Neural crest cell (in vitro differentiated cells): ENCODE measurements at regions not wholly inside any gene's neighbourhood (a gene's known extent, or its start where the extent isn't known, plus 50 kb on each side); places are given as distances from the start of the nearest gene placed in this dataset.
"Not testable (repeated sequence)": the region's sequence is repeated elsewhere in the genome, so short reads cannot be mapped to it uniquely, and the experiment has no call there.

Experiments used
- DNase-seq: peaks from one replicate; pipeline ENCODE4 v3.0.0; 2021; ENCODE audit warnings: low read depth, mixed read lengths, low spot score
- H3K27ac Mint-ChIP-seq: one replicate; pipeline ENCODE4 v1.8.0; 2021; ENCODE audit warnings: mild to moderate bottlenecking, mixed read lengths; ENCODE audit not compliant: unreplicated experiment
- H3K27me3 Mint-ChIP-seq: 2 replicates; pipeline ENCODE4 v1.8.0; 2021; ENCODE audit warnings: low read depth, mild to moderate bottlenecking, mixed read lengths
- H3K36me3 Mint-ChIP-seq: 2 replicates; pipeline ENCODE4 v1.8.0; 2021; ENCODE audit warnings: low read depth, mild to moderate bottlenecking, mixed read lengths
- H3K4me1 Mint-ChIP-seq: 2 replicates; pipeline ENCODE4 v1.8.0; 2021; ENCODE audit warnings: mixed read lengths
- H3K4me3 Mint-ChIP-seq: one replicate; pipeline ENCODE4 v1.8.0; 2021; ENCODE audit warnings: mild to moderate bottlenecking, mixed read lengths
- H3K9me3 Mint-ChIP-seq: 2 replicates; pipeline ENCODE4 v1.8.0; 2021; ENCODE audit warnings: mixed read lengths
- CTCF ChIP-seq: fragments of 200-600 bp; sonication (generic); conservative IDR thresholded peaks from 2 replicates; pipeline ENCODE4 v1.5.0; 2021; ENCODE audit warnings: antibody characterized with exemption, mild to moderate bottlenecking

DNA sequence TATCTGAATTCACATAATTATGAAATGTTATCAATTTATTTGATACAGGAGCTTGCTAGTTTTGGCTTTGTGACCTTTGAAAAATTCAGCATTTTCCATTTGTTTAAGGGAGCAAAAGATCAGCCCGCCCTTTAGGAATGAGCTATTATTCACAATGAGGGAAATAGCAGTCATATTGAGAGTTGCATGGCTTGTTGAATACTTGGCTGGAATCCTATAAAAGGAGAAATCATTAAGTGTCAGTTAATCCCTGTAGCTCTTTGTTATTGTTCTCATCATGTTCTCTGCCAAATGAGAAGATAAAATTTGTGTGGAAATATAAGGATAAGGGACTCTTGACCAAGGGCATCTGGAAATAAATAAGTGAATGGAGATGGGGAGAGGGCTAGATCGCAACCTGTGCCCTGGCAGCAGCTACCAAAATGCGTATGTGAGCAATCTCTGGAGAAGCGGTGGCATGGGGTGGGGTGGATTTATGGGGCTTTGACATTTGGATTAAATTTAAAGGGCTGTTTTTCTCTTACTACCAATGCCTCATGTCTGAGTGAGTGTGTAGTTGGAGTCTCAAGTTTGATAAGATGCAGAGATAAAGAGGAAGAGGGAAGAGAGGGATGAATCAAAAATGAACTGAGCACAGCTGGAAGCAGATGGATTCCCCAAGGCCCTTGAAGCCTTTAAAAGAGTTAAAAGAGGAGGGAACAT is 237.6 kb downstream of the NNT start:
- DNase-seq: no peak
- Mint-ChIP-seq H3K27ac (no peak overlapping the region), H3K9me3 (peaks cover 4% of the 10 kb centered on the region), H3K36me3 (no peaks in the 10 kb centered on the region), H3K27me3 (no peaks in the 10 kb centered on the region), H3K4me1 (no peaks in the 10 kb centered on the region), H3K4me3 (no peak overlapping the region)
- no peak for TF ChIP-seq CTCF

- Mint-ChIP-seq H3K4me1 (no peaks in the 10 kb centered on the region), H3K27ac (no peak overlapping the region), H3K4me3 (no peak overlapping the region), H3K27me3 (no peaks in the 10 kb centered on the region), H3K36me3 (no peaks in the 10 kb centered on the region), H3K9me3 (peaks cover 4% of the 10 kb centered on the region)
- TF ChIP-seq CTCF: no peak
- no peak for DNase-seq
Measured at GRCh38 chr5:43839218-43839617, 236.2 kb downstream of the NNT start.

DNA sequence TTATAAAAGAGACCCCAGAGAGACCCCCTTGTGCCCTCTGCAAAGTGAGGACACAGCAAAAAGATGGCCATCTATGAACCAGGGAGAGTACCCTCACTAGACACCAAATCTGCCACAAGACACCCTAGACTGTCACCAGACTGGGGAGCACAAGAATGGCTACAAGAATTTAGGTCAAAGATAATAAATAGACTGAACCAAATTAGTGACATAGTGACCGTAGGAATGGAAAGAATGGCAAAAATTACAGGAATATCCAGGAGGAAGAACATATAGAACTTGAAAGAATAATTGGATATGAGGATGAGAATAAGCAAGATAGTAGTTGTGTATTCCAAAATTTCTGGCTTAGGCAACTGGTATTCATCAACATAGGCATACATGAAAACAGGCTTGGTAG is 235.0 kb downstream of the NNT start:
- no peak for DNase-seq
- H3K9me3 Mint-ChIP-seq: peaks cover 4% of the 10 kb centered on the region
- H3K27me3 Mint-ChIP-seq: no peaks in the 10 kb centered on the region
- no peak for TF ChIP-seq CTCF
- no peaks in the 10 kb centered on the region for H3K4me1 Mint-ChIP-seq
- H3K27ac Mint-ChIP-seq: no peak overlapping the region
- H3K4me3 Mint-ChIP-seq: no peak overlapping the region
- H3K36me3 Mint-ChIP-seq: no peaks in the 10 kb centered on the region

DNA sequence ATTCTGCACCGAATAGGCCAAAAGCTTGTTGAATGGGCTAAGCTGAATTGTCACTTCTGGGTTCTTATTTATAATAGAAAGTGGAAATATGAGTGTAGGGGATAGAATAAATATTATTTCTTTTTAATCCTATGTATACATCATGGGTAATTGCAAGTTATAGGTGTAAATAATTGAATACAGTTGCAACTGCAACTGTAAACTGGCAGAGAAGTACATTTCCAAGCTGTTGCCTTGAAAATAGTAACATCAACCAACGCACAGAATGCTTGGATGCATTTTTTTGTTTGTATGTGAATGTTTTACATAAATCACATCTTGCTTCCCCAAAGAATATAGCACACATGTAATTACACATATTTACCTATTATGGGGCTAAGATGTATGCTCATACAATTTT is 234.1 kb downstream of the NNT start:
- no peaks in the 10 kb centered on the region for H3K9me3 Mint-ChIP-seq
- H3K4me1 Mint-ChIP-seq: no peaks in the 10 kb centered on the region
- DNase-seq: no peak
- no peak for TF ChIP-seq CTCF
- H3K27me3 Mint-ChIP-seq: no peaks in the 10 kb centered on the region
- H3K36me3 Mint-ChIP-seq: no peaks in the 10 kb centered on the region
- H3K4me3 Mint-ChIP-seq: no peak overlapping the region
- H3K27ac Mint-ChIP-seq: no peak overlapping the region

- Mint-ChIP-seq H3K27ac (no peak overlapping the region), H3K4me3 (no peak overlapping the region), H3K27me3 (no peaks in the 10 kb centered on the region), H3K9me3 (peaks cover 3% of the 10 kb centered on the region), H3K36me3 (no peaks in the 10 kb centered on the region), H3K4me1 (no peaks in the 10 kb centered on the region)
- no peak for TF ChIP-seq CTCF
- DNase-seq: no peak
Measured at GRCh38 chr5:43833961-43834360, 231.0 kb downstream of the NNT start.

DNA sequence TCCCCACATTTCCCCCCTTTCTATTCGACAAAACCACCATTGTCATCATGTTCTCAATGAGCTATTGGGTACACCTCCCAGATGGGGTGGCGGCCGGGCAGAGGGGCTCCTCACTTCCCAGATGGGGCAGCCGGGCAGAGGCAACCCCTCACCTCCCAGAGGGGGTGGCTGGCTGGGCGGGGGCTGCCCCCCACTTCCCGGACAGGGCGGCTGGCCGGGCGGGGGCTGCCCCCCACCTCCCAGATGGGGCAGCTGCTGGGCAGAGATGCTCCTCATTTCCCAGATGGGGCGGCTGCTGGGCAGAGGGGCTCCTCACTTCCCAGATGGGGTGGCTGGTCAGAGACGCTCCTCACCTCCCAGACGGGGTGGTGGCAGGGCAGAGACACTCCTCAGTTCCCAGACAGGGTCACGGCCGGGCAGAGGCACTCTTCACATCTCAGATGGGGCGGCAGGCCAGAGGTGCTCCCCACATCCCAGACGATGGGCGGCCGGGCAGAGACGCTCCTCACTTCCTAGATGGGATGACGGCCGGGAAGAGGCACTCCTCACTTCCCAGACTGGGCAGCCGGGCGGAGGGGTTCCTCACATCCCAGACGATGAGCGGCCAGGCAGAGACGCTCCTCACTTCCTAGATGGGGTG is 221.5 kb downstream of the NNT start:
- H3K27ac Mint-ChIP-seq, H3K36me3 Mint-ChIP-seq, H3K4me3 Mint-ChIP-seq, DNase-seq, H3K27me3 Mint-ChIP-seq, H3K4me1 Mint-ChIP-seq: not testable (repeated sequence)
- peaks cover 23% of the 10 kb centered on the region for H3K9me3 Mint-ChIP-seq

DNA sequence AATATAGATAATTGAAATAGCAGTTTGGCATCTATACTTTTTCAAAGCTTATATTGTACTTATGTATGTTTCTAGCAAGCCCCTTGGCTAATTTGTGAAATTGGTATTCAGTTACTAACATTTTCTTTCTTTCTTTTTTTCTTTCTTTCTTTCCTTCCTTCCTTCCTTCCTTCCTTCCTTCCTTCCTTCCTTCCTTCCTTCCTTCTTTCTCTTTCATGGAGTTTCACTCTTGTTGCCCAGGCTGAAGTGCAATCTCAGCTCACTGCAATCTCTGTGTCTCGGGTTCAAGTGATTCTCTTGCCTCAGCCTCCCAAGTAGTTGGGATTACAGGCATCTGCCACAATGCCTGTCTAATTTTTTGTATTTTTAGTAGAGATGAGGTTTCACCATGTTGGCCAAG is 215.4 kb downstream of the NNT start:
- H3K27me3 Mint-ChIP-seq, H3K4me1 Mint-ChIP-seq, H3K36me3 Mint-ChIP-seq, H3K4me3 Mint-ChIP-seq, DNase-seq, H3K27ac Mint-ChIP-seq: not testable (repeated sequence)
- H3K9me3 Mint-ChIP-seq: peaks cover 21% of the 10 kb centered on the region
